H1 (cell line): ENCODE measurements at regions not wholly inside any gene's neighbourhood (a gene's known extent, or its start where the extent isn't known, plus 50 kb on each side); places are given as distances from the start of the nearest gene placed in this dataset.

Experiments used
- CEBPB ChIP-seq: IDR thresholded peaks from 2 replicates; pipeline ENCODE4 v1.6.1; 2012; ENCODE audit warnings: low read depth, low read length
- HDAC2 ChIP-seq, 2 experiments: fragments of 300-600 bp in 1 of 2; sonication (generic) in 1 of 2; IDR thresholded peaks; 2 replicates each; pipeline ENCODE4 v1.6.1; 2011 to 2012; ENCODE audit warnings: low read depth in 2 of 2, low read length in 2 of 2, mild to moderate bottlenecking in 2 of 2, moderate library complexity in 2 of 2, borderline replicate concordance in 1 of 2, inconsistent platforms in 1 of 2
- KDM4A ChIP-seq: IDR thresholded peaks from one replicate; pipeline ENCODE4 v1.7.1; 2012; ENCODE audit warnings: low read depth, mild to moderate bottlenecking, moderate library complexity, low read length, inconsistent platforms; ENCODE audit not compliant: severe bottlenecking
- PHF8 ChIP-seq: fragments of 200-600 bp; sonication (generic); conservative IDR thresholded peaks from 2 replicates; pipeline ENCODE4 v1.7.1; 2012; ENCODE audit warnings: low read depth, mild to moderate bottlenecking, inconsistent platforms, low read length, moderate library complexity
- SAP30 ChIP-seq: fragments of 300-600 bp; sonication (generic); IDR thresholded peaks from 2 replicates; pipeline ENCODE4 v1.7.1; 2012; ENCODE audit warnings: low read length, moderate library complexity, mild to moderate bottlenecking, inconsistent platforms; ENCODE audit not compliant: insufficient read depth, insufficient replicate concordance
- SIRT6 ChIP-seq: IDR thresholded peaks from one replicate; pipeline ENCODE4 v1.7.1; 2012; ENCODE audit warnings: low read length, inconsistent platforms
- SIX5 ChIP-seq: IDR thresholded peaks from 2 replicates; pipeline ENCODE4 v1.6.1; 2011; ENCODE audit warnings: mild to moderate bottlenecking, low read depth, low read length
- TEAD4 ChIP-seq: IDR thresholded peaks from 2 replicates; pipeline ENCODE4 v1.6.1; 2012; ENCODE audit warnings: low read depth, low read length, inconsistent platforms, mixed read lengths

GRCh38 chr4:58149404-58150085 is 1039.4 kb upstream of the IGFBP7 start (continued):
- TF ChIP-seq KDM4A, result no peak
- TF ChIP-seq TEAD4, result no peak
- TF ChIP-seq SIX5, result no peak
- TF ChIP-seq SIRT6, result no peak
- TF ChIP-seq SAP30, result no peak
- no peak for TF ChIP-seq HDAC2 (IDR thresholded peaks at IDR 0.05; ENCODE audit: borderline replicate concordance in 1 of 2, low read depth in 2 of 2, low read length in 2 of 2)
- no peak for TF ChIP-seq PHF8
- TF ChIP-seq CEBPB, result no peak
